WERI-Rb-1 (cell line): ENCODE measurements at regions not wholly inside any gene's neighbourhood (a gene's known extent, or its start where the extent isn't known, plus 50 kb on each side); places are given as distances from the start of the nearest gene placed in this dataset.

Experiments
- DNase-seq: peaks from one replicate; pipeline ENCODE4 v3.0.0-alpha.2; 2020
- H3K27ac ChIP-seq: fragments of 250-450 bp; sonication (Bioruptor Pico); 2 replicates; pipeline ENCODE4 v1.5.1; 2020; ENCODE audit warnings: mild to moderate bottlenecking, moderate library complexity
- H3K27me3 ChIP-seq: fragments of 250-450 bp; sonication (Bioruptor Pico); 2 replicates; pipeline ENCODE4 v1.5.1; 2021; ENCODE audit warnings: mild to moderate bottlenecking, low read depth, moderate library complexity; ENCODE audit not compliant: insufficient read depth, severe bottlenecking
- H3K36me3 ChIP-seq: fragments of 250-450 bp; sonication (Bioruptor Pico); 2 replicates; pipeline ENCODE4 v1.5.1; 2020; ENCODE audit warnings: mild to moderate bottlenecking, moderate library complexity
- H3K4me3 ChIP-seq: 2 replicates; pipeline ENCODE4 v1.5.1; 2011; ENCODE audit warnings: low read depth, mild to moderate bottlenecking, control low read depth, low read length
- H3K9me3 ChIP-seq: fragments of 250-450 bp; sonication (Bioruptor Pico); 2 replicates; pipeline ENCODE4 v1.5.1; 2021; ENCODE audit warnings: mild to moderate bottlenecking, moderate library complexity; ENCODE audit not compliant: severe bottlenecking
- TF ChIP-seq, protein P1 (sequence below): IDR thresholded peaks from 2 replicates; pipeline ENCODE4 v1.5.1; 2011; ENCODE audit warnings: low read depth, mild to moderate bottlenecking, control low read depth, inconsistent platforms, low read length

DNA sequence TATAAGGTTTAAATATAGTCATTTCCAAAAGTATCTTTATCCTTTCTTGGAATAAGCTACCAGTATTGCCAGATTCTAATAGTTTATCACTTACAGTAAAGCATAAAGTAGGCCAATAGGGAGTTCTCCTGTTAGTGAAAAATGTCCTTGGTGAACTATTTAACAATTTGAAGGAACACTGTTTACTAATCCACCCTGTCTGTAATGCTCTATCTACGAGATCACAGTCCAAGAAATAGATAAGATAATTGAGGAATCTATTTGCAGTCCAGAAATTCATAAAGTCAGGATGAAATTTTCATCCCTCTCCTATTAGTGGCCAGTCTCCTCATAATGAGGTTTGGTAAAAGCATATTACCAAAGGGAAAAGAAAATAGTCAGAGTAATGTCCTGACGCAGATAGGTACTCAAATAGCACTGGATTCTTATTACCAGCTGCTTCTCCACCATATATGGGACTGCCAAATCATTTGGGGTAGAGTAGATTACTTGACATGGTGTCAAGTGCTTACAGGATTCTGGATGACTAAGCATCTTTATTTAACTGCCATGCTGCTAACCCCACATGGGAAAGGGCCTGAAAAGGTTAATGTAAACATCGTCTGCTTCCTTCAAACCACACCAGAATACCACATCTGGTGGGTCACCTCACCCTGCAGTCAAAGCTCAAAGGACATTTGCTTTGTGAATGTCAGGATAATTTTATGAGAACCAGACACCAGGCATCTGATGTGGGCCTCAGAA, 808.1 kb downstream of the EFNA5 start:
- Histone ChIP-seq H3K27ac (no peak overlapping the region), H3K36me3 (no peaks in the 10 kb centered on the region), H3K4me3 (no peak overlapping the region), H3K27me3 (no peaks in the 10 kb centered on the region), H3K9me3 (no peaks in the 10 kb centered on the region)
- DNase-seq = no peak
- TF ChIP-seq, protein P1, sequence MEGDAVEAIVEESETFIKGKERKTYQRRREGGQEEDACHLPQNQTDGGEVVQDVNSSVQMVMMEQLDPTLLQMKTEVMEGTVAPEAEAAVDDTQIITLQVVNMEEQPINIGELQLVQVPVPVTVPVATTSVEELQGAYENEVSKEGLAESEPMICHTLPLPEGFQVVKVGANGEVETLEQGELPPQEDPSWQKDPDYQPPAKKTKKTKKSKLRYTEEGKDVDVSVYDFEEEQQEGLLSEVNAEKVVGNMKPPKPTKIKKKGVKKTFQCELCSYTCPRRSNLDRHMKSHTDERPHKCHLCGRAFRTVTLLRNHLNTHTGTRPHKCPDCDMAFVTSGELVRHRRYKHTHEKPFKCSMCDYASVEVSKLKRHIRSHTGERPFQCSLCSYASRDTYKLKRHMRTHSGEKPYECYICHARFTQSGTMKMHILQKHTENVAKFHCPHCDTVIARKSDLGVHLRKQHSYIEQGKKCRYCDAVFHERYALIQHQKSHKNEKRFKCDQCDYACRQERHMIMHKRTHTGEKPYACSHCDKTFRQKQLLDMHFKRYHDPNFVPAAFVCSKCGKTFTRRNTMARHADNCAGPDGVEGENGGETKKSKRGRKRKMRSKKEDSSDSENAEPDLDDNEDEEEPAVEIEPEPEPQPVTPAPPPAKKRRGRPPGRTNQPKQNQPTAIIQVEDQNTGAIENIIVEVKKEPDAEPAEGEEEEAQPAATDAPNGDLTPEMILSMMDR = no peak

DNA sequence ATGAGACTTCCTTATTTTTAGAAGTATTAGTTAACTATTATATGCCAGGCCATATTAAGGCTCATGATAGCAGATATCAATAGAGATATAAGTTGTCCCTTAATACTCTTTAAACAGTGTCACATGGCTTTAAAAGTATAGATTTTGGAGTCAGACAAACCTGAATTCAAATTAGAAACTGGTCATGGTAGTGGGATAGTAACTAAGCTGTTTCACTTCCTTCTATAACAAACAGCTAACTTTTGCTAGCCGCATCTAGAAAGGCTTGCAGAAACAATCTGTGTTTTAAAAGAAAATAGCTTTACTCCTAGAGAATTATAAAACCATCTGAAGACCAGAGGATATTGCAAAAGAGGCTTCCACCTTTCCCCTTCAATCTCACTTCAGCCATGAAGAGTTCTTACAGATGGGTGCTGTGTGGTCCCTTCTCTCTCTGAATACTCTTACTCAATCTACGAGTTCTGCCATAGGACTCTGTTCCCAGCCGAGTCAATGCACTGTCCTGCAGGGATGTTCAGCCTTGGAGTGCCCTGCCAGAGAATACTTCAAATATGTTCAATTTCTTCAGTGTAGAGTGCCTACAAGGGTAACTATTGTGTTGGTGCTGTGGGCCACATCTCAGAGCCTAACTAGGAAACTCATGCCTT, 810.2 kb downstream of the EFNA5 start:
- Histone ChIP-seq H3K36me3 (no peaks in the 10 kb centered on the region), H3K27me3 (no peaks in the 10 kb centered on the region), H3K27ac (no peak overlapping the region), H3K9me3 (no peaks in the 10 kb centered on the region), H3K4me3 (no peak overlapping the region)
- no peak for DNase-seq
- TF ChIP-seq, protein P1 = no peak

DNA sequence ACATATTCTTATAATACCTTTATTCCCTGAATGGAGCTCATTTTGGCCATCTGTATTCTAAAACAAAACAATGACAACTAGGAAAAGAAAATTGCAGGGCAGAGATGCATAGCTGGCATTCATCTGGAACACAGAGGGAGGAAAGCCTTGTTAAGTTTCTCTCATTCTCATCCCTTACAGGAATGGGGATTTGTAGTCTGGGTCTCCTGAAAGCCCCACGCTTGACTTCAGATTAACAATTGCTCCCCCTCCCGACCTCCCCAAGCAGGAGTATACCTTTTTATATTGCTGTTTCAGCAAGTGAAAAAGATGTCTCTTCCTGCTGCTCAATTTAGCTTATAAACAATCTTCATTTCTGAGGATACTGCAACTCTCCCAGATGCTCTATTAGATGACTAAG, 812.1 kb downstream of the EFNA5 start:
- TF ChIP-seq, protein P1 = no peak
- H3K27me3 ChIP-seq = no peaks in the 10 kb centered on the region
- no peaks in the 10 kb centered on the region for H3K36me3 ChIP-seq
- no peak overlapping the region for H3K4me3 ChIP-seq
- no peak for DNase-seq
- no peaks in the 10 kb centered on the region for H3K9me3 ChIP-seq
- no peak overlapping the region for H3K27ac ChIP-seq

DNA sequence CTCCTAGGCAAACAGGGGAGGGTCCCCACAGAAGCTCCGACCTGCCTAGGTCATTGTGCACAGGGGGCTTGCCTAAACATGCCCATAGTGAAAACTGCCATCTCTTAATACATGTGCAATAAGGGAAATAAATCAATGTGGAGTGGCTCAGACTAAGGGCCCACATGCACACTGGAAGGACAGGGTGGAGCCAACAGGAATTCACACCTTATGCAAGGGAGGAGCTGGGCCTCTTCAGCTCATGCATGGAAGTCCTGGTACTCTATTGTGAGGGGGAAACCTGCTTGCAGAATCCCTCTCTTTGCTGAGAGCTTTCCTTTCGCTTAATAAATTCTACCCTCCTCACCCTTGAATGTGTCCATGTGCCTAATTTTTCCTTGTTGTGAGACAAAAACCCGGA, 815.8 kb downstream of the EFNA5 start:
- DNase-seq = no peak
- no peaks in the 10 kb centered on the region for H3K27me3 ChIP-seq
- no peaks in the 10 kb centered on the region for H3K9me3 ChIP-seq
- no peaks in the 10 kb centered on the region for H3K36me3 ChIP-seq
- TF ChIP-seq, protein P1 = no peak
- H3K27ac ChIP-seq = no peak overlapping the region
- no peak overlapping the region for H3K4me3 ChIP-seq

DNA sequence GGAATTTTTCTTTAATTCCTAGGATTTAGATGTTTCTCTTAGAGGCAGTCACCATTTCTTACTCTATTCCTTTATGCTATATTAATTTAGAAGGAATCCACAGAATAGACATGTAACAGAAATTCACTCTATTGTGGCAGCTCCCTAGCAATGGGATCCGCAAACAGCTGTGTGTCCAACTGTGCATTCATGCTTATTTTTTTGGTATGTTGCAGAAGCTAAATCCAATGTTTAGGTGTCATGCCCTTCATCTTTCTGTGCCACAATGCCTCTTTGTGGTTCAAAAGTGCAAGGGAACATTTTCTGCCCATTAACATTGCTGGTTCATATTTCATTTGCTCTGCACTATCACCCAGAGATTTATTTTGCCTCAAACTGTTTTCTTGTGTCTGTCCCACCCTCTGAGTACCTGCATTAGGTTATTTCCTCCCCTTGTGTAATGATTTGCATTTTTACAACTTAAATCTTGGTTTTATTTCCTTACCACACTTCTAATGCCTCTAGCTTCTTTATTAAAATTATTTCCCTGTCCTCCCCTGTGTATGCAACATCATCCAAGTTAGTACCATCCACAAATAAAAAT, 816.5 kb downstream of the EFNA5 start:
- no peaks in the 10 kb centered on the region for H3K27me3 ChIP-seq
- no peak for DNase-seq
- no peak overlapping the region for H3K4me3 ChIP-seq
- H3K36me3 ChIP-seq = no peaks in the 10 kb centered on the region
- H3K9me3 ChIP-seq = no peaks in the 10 kb centered on the region
- H3K27ac ChIP-seq = no peak overlapping the region
- TF ChIP-seq, protein P1 = no peak
